GM21381 (cell line): ENCODE measurements at regions not wholly inside any gene's neighbourhood (a gene's known extent, or its start where the extent isn't known, plus 50 kb on each side); places are given as distances from the start of the nearest gene placed in this dataset.

Source experiments
- ATAC-seq: cut with Tn5 transposase; IDR thresholded peaks from one replicate; pipeline ENCODE4 v1.9.1; 2021; ENCODE audit warnings: mild to moderate bottlenecking, moderate library complexity; ENCODE audit not compliant: unreplicated experiment

GRCh38 chr1:87715052-87715451 lies 386.4 kb downstream of the LMO4 start:
- ATAC-seq = no peak

DNA sequence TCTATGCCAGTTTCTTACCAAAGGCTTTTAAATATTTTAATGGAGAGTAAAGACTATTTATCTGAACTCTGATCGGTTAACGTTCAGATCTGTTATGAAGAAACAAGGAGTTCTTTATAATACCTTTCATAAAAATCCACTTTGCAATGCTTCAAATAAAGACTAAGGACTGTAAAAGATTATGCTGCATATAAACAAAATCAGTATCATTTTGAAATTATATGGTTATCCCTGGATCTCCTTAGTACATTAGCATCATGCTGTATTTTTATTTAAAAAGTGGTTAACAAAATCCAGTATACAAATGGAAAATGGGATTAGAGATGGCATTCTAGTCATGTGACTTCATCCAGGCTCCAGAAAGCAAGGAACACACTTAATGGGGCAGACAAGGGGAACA lies 386.8 kb downstream of the LMO4 start:
- ATAC-seq = no peak

- no peak for ATAC-seq
These were observed 388.5 kb downstream of the LMO4 start for GRCh38 chr1:87717157-87717670.

DNA sequence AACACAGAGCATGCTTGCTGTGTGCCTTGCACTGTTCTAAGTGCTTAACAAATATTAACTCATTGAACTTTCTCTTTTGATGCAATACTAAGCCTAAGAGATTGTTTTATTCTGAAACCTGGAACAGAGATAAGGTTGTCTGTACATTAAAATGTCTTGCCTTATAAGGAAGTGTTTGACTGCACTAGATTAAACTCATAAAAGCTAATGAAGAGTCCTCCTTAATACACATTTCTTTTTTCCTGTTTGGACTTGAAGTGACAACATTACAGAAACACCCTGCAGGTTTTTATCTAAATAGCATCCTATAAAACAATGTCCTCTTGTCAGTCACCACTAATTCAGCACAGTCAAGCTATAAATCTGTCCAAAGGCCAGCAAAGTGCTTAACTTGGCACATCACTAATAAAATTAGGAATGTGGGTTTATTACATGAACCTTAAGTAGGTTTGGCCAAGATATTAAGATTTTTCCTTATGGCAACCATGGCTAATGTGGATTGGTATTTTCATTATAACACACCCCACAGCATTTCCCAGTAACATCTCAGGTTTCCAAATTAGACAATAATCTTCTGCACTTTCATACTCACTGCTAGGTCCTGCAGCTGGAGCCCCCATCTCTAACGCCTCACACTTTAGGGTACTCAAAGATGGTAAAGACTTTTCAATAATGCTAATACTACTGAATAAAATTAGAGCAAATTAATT lies 389.7 kb downstream of the LMO4 start:
- no peak for ATAC-seq

GRCh38 chr1:87719658-87720057 lies 391.0 kb downstream of the LMO4 start:
- no peak for ATAC-seq

DNA sequence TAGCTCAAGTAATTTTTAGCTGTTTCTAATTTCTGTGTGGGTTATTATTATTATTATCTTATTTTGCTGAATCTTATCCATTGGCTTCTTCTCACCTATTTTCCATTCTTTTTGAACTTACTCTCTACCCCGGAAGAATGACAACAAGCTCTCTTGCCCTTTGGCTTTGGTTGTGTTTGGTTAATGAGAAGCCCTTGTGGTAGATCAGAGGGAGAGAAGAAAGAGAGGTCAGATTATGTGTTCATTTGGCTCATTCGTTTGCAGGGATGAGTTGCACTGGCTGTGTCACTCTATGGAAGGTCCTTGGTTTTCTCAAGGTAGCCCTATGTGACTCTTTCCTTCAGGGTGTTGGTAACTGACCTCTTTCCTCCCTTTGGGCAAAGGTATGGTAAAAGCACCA lies 391.9 kb downstream of the LMO4 start:
- no peak for ATAC-seq

DNA sequence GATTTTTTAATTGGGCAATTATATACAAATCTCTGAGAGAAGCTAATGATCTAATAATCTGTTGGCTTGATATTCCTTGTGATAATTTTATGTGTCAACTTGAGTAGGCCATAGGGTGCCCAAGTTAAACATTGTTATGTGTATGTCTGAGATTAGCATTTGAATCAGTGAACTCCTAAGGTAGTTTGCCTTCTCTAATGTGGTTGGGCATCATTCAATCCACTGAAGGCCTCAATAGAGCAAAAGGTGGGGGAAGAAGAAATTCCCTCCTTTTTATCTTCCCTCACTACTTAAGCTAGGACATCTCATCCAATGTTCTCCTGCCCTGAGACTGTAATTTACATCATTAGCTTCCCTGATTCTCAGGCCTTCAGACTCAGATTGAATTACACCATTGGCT lies 394.5 kb downstream of the LMO4 start:
- ATAC-seq = no peak

- no peak for ATAC-seq
These were observed 399.5 kb downstream of the LMO4 start for GRCh38 chr1:87728169-87728568.

GRCh38 chr1:87730274-87731216 lies 401.9 kb downstream of the LMO4 start:
- no peak for ATAC-seq

- no peak for ATAC-seq
These were observed 404.7 kb downstream of the LMO4 start for GRCh38 chr1:87733386-87733785.

DNA sequence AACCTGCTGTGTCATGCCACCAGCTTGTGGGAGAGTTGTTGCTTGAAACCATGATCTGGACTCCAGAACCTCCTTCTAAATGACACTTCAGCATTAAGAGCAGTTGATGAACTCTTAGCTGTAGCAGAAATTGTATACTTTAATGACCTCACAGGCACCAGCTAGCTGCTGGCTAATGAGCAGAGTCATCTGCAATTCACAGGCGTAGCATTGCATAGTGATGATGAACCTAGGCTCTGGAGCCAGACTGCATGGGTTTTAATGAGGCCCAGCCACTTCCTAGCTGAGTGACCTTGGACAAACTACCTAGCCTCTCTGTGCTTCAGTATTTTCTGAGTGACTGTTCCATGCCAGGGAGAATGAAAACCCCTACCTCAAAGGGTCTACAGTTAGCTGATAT lies 407.1 kb downstream of the LMO4 start:
- no peak for ATAC-seq

GRCh38 chr1:87739141-87739540 lies 410.5 kb downstream of the LMO4 start:
- ATAC-seq = no peak

DNA sequence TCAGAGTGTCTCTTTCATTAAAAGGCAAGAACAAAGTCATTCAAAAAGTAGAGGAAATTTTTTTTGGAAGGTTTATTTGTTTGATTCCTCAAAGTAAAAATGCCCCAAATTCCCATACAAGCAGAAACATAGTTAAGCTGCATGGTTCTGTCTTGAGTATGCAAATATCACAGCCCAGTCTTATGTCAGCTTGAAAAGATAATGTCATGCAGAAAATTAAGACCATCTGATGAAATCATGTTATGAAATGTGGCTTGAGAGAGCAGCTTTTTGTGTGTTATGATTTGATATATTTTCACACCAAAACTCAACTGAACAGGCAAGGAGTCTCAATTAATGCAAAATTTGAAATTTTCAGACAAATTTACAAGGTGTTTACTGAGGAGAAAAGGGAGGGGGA lies 411.0 kb downstream of the LMO4 start:
- no peak for ATAC-seq

DNA sequence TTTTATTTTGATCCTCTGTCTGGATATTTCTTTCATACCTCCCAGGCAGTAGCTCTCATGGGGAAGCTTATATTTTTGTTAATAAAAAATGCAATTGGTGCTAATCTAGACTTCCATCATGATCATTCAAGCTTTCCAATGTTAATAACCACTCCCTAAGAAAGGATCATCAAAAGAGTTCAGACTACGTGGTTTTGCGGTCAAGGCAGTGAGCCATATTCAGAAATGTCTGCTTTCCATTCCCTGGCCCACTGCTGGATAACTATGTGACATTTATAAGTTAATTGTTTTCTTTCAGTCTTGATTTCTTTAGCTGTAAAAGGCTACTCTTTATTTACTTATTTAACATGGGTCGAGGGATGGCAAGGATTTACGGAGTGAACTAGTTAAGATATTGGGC lies 414.6 kb downstream of the LMO4 start:
- no peak for ATAC-seq

- no peak for ATAC-seq
These were observed 415.4 kb downstream of the LMO4 start for GRCh38 chr1:87744056-87744455.

DNA sequence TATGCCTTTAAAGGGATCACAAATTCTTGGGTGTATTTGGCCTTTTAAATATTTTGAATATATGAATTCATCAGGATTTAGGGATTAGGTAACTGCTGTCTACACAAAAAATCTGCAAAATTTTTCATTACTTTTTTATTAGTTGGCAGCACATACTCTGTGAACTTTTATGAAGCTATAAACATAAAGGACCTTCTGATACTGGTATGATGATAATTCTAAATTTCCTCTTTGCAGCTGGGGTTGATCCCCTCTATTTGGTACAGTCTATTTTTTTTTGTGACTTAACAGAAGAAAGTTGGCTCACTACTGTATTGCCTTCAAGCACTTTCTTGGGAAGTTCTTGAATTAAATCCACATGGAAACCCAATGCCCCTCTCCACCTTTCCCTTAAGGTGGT lies 416.1 kb downstream of the LMO4 start:
- no peak for ATAC-seq

- ATAC-seq = no peak
These were observed 424.7 kb downstream of the LMO4 start for GRCh38 chr1:87753366-87753765.

- no peak for ATAC-seq
These were observed 425.5 kb downstream of the LMO4 start for GRCh38 chr1:87754139-87754538.

DNA sequence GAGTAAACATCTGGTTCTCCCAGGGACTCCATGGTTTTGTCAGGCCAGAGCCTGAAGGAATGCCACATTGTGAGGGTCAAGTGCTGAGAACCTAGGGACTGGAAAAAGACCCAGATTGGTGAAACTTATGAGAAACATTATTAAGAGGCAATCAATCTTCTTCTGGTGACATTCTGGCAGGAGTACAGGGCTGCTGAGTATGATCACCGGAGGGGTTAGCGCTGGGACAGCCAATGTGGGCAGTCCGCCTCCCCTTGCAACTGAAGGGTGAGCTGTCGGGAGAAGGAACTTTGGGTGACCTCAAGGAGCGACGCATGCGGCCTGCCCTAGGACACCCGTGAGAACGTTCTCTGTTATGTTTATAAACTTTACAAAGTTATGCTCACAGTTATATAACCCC lies 429.0 kb downstream of the LMO4 start:
- ATAC-seq = no peak

DNA sequence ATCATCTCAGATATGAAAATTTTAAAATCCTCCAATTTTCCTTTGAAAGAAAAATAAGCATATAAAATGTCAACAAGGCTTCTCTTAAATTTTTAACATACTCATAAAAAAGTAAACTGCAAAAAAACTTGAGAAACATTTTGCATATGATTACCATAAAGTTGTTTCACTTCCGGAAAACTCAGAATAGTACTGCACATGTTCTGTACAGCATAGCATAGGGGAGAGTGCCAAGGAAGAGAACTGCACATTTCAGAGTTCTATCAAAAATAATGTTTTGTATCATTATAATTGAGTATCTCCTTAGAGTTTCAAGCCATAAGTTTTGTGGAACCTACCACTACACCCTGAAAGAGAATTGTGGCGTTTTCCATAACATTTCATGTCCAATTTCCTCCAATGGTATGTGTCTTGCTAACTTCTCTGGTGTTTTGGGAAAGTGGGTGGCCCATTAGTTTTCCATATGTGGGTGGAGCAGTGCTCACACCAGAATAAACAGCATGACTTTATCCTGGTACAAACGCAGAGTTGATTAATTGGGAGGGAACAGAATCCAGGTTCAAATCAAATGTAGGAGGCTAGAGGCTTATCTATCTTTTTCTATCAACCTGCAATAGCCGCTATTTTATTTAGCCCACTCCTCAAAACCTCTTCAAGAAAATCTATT lies 430.9 kb downstream of the LMO4 start:
- ATAC-seq = peak; percentile 51

DNA sequence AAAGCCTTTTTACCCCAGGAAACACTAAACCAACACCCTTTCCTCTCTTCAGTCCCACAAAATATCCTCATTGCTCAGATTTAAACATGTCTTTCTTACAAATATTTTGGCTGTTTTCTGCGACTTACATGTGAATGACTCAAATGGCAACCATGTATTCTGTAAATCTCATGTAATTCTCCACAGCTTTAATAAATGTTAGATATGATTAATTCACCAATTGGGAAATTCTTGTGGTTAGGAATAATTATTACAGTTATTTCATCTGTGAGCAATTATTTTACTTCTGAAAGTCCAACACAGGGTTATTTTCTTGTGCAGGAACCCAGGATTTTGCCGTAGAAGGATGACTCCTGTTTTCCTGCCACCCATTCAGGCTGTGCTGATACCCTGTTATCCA lies 431.5 kb downstream of the LMO4 start:
- no peak for ATAC-seq
